AG04449 (cell line): ENCODE measurements at regions not wholly inside any gene's neighbourhood (a gene's known extent, or its start where the extent isn't known, plus 50 kb on each side); places are given as distances from the start of the nearest gene placed in this dataset.
"Not testable (repeated sequence)": the region's sequence is repeated elsewhere in the genome, so short reads cannot be mapped to it uniquely, and the experiment has no call there.

Source experiments
- CTCF ChIA-PET: fragments of 350-600 bp; formaldehyde crosslinking; extraction: SDS; loops from one replicate; lab custom pipeline; 2021; ENCODE audit warnings: antibody characterized with exemption; lab: Yijun Ruan, JAX
- POLR2A ChIA-PET: fragments of 400-600, 350-600 bp; formaldehyde crosslinking; extraction: SDS; loops from one replicate; lab custom pipeline; 2020; ENCODE audit warnings: antibody characterized with exemption, inconsistent platforms; lab: Yijun Ruan, JAX
- DNase-seq: peaks from one replicate; pipeline ENCODE4 v3.0.0-alpha.2; 2010; ENCODE audit warnings: low read depth, low spot score
- H3K4me3 ChIP-seq: 2 replicates; pipeline ENCODE4 v1.5.1; 2011; ENCODE audit warnings: low read depth, mild to moderate bottlenecking, control low read depth, low read length

DNA sequence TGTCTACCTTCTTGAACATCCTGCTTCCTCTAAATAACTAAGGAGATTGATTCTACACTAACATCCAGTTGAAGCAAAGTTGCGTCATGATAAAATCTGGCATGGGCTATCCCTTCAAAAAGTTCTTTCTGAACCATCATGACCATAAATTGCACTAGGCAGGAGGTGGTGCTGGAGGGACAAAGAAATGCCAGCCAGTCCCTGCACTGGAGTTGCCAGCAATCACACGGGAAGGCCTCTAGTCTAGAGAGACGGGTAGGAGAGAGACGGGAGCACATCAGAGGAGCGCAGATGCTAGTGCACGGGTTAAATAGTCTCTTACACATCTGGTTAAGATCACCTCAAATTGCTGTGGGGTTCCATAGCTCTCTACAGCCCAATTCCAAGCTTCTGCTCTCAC is 111.2 kb upstream of the PLGLB2 start:
- CTCF ChIA-PET, H3K4me3 ChIP-seq, POLR2A ChIA-PET, DNase-seq: not testable (repeated sequence)

DNA sequence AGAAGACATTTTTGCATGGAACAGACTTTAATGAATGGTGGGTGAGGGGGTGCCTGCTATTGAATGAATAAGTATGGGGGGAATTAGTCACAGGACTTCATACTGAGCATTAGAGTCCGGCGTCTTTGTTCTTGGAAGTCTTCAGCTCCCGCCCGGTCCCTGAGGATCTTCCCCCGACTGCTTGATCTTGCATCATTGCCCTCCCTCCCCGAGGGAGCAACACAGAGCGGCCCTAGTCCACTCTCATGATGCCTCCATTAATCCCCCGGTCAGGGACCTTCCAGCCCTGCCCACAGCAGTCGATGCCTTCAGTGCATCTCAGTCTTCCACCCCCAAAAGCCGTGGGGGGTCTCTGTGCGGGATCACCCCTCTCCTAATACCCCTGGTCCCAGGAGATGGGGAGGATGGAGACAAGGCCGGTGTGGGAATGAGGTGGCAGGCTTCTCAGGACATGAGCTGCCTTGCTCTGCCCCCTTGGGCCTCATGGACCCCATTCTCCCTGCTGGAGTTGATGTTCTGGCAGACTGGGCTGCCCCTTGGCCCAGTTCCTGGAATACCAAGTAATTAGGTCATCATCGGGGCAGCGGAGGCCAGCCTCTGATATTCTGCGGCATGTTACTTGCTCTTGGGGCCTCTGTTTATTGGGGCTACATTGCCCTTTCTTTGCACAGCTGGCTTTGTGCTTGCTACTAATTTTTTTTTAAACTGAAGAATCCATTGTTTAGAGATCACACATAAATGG is 110.5 kb upstream of the PLGLB2 start:
- POLR2A ChIA-PET, CTCF ChIA-PET, H3K4me3 ChIP-seq, DNase-seq: not testable (repeated sequence)

- H3K4me3 ChIP-seq, POLR2A ChIA-PET, DNase-seq, CTCF ChIA-PET: not testable (repeated sequence)
Measured at GRCh38 chr2:87638114-87638807, 109.6 kb upstream of the PLGLB2 start.

- H3K4me3 ChIP-seq, DNase-seq, POLR2A ChIA-PET, CTCF ChIA-PET: not testable (repeated sequence)
Measured at GRCh38 chr2:87638872-87639271, 109.0 kb upstream of the PLGLB2 start.

DNA sequence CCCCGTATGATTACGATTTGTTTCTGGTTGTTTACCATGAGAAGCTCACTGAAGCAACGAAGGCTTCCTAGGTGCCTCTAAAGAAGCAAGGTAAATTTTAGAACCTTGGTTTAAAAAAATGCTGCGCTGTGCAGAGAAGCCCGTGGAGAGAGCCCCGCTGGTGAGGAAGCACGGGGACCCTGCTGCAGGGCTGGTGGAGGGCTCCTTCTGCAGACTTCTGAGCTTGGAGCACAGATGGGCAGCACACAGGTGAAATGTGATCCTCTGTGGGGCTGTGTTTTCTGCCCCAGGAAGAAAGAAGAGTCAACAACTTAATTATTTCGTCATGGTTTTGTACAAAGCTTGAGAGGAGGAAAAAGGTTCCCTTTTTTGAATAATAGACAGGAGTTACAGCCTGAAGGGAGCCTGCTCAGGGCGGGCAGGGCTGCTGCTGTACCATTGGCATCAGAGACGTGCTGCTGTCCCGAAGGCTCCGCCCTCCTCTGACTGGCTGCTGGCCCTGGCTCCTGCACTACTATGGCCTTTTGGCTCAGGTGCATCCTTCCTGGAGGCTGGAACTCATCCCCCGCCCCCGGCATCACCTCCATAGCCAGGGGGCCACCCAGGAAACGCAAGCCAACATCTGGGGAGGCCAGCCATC is 108.0 kb upstream of the PLGLB2 start:
- DNase-seq, POLR2A ChIA-PET, H3K4me3 ChIP-seq, CTCF ChIA-PET: not testable (repeated sequence)

DNA sequence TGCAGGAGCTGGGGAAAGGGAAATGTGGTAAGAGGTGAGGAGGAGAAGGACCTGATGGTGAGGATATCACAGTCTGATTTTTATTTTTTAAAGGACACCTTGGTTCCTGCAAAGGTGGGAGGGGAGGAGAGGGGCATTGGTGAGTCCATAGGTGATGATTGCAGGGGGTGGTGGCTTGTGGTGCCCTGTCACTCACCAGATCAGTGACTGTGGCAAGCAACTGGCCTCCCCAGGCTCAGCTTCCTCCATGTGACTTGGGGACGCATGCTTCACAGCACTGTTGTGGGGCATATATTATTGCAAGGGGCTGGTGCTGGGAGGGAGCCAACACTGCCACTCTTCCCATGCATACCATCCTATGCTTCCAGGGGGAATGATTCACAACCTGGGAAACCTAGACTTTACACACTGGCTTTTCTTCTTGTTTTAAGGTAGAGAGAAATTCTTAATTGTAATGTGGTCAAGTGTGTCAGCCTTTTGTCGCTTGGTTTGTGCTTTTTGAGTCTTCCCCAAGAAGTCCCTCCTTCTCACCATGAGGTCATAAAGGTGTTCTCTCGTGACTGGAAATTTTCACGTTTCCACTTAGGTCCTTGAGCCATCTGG is 106.8 kb upstream of the PLGLB2 start:
- DNase-seq, CTCF ChIA-PET, H3K4me3 ChIP-seq, POLR2A ChIA-PET: not testable (repeated sequence)

DNA sequence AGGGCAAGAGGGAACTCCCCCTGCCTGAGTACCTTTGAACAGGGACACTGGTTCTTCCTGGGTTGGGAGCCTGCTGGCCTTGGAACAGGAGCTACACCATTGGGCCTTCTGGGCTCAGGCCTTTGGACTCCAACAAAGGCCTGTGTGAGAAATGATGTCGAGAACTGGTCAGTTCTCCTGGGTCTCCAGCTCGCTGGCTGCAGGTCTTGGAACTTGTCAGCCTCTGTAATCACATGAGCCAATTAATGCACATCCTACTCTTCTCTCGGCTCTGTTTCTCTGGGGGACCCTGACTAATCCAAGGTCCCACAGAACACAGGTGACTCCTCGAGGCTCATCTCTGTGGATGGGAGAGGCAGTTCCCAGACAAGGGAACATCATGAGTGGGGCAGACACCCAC is 104.7 kb upstream of the PLGLB2 start:
- DNase-seq, H3K4me3 ChIP-seq, POLR2A ChIA-PET, CTCF ChIA-PET: not testable (repeated sequence)

- POLR2A ChIA-PET, DNase-seq, CTCF ChIA-PET, H3K4me3 ChIP-seq: not testable (repeated sequence)
Measured at GRCh38 chr2:87647737-87648498, 100.0 kb upstream of the PLGLB2 start.

DNA sequence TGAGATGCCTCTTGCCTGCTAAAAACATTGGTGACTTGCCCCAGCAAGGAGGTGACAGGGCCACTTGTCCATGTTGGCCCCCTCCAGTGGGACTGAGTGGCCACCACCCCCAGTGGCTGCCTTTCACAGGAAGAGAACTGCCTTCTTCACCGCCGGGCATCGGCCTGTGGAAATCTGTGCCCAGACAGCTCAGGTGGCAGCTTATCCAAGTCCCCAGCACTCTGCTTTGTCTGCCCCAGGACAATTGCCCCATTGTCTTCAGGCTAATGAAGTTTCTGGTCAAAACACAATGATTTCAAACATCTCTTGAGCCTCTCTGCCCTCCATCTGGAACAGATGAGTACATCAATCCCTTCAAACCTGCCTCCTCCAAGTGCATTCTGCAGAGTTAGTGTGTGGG is 99.1 kb upstream of the PLGLB2 start:
- DNase-seq, CTCF ChIA-PET, H3K4me3 ChIP-seq, POLR2A ChIA-PET: not testable (repeated sequence)

DNA sequence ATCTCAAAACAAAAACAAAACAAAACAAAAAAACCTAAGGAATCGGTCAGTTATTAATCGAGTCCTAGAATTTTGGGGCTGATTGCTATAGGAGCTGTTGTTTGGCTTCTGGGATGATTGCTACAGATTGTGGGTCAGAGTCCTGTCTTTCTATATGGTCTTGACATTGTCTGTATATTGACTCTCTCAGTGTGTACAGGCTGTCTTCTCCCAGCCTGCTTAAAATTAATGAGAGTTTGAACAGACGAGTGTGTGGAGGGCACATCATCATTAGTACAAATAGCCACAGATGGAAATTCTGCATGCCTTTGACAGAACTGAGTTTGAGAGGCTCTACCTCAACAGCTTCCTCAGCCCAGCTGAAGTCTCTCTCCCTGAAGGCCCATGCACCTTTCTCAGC is 98.0 kb upstream of the PLGLB2 start:
- CTCF ChIA-PET, DNase-seq, POLR2A ChIA-PET, H3K4me3 ChIP-seq: not testable (repeated sequence)

DNA sequence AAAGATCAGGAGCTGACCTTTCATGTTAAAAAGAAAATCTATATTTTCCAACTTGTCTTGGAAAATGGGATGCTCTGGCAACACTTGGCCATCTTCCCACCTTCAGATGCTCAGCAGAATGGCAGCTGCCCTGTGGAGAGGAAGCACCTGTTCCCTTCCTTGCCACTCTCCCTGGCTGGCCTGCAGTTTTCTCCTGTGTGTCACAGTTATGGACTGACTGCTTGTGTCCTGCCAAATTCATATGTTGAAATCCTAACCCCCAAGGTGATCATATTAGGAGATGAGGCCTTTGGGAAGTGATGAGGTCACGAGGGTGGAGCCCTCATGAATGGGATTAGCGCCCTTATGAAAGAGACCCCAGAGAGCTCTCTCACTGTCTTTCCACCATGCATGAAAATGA is 97.0 kb upstream of the PLGLB2 start:
- CTCF ChIA-PET, POLR2A ChIA-PET, H3K4me3 ChIP-seq, DNase-seq: not testable (repeated sequence)

DNA sequence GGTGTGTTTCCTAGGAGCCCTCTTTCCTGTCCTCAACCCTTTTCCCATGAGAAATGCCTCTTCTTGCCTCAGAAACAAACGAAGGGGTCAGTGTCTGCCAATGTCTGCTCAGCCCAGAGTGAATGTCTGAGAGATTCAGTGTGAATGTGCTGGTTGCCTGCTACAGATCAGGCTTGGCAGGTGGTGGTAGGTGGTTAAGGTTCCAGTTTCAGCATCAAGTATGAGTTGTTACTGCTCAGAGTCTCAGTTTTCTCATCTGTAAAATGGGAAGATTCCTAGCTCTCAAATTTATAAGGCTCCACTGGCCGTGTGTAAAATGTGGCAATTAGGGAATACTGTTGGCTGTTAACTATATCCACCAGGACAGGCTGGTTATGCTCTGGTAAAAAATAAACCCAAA is 96.3 kb upstream of the PLGLB2 start:
- DNase-seq, CTCF ChIA-PET, POLR2A ChIA-PET: not testable (repeated sequence)

GRCh38 chr2:87653373-87653772 is 94.5 kb upstream of the PLGLB2 start:
- CTCF ChIA-PET, DNase-seq, H3K4me3 ChIP-seq, POLR2A ChIA-PET: not testable (repeated sequence)

More for the DNA sequence above, 96.3 kb upstream of the PLGLB2 start:
- not testable (repeated sequence) for H3K4me3 ChIP-seq

DNA sequence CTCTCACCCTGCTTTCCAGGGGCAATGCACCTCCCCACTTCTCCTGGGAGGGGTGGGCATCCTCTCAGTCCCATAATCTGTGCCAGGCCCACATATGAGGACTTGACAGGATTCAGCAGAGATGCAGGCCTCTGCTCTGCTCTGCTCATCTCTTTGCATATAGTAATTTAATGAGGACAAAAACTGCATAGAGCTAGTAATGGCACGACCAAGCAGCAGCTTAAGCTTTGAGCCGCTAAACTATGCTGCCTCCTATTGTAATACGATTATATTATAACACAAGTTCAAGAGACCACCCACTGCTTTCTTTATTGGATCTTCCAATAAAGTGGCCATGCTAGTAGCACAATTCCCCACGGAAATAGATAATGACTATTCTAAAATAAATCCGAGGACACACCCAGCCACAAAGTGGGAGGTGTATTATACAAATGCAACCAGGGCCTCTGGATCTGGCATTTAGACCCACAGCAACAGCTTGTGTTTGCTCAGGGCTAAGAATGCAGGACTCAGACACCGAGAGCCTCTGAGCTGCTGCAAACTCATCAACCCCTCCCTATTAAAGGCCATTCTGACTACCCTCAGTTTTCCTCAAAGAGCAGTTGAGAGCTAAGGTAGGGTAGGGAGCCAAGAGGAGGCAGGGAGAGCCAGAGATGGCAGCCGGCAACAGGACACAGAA is 93.6 kb upstream of the PLGLB2 start:
- POLR2A ChIA-PET, H3K4me3 ChIP-seq, DNase-seq, CTCF ChIA-PET: not testable (repeated sequence)

DNA sequence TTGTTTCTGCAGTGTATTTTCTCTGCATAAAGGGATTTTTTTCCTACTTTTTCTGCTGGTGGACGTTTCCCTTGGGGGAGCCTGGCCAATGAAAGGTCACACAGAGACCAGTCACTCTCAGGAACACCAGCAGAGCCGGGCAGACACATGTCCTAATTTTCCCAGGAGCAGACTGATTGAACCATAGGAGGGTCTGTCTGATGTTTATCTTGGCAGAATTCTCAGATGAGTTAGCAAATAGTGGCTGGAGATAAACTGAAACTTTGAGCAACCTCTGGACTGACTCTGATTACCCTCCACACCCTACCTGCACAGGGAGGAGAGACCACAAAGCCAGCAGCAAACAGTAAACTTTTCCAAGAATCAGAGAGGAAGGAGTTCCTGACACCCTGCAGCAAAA is 90.0 kb upstream of the PLGLB2 start:
- DNase-seq, H3K4me3 ChIP-seq, POLR2A ChIA-PET, CTCF ChIA-PET: not testable (repeated sequence)
